Astrocyte of the spinal cord (primary cell): ENCODE measurements at regions not wholly inside any gene's neighbourhood (a gene's known extent, or its start where the extent isn't known, plus 50 kb on each side); places are given as distances from the start of the nearest gene placed in this dataset.

ENCODE experiments used
- DNase-seq: peaks from one replicate; pipeline ENCODE4 v3.0.0; 2011; ENCODE audit warnings: low read depth, low spot score
- H3K4me3 ChIP-seq: 2 replicates; pipeline ENCODE4 v1.5.1; 2011; ENCODE audit warnings: low read depth, mild to moderate bottlenecking, low read length, moderate library complexity
- CTCF ChIP-seq: IDR thresholded peaks from 2 replicates; pipeline ENCODE4 v1.5.1; 2012; ENCODE audit warnings: low read depth, mild to moderate bottlenecking, low read length, inconsistent platforms
- in situ Hi-C: cut with HindIII; loops from 2 replicates; pipeline ENCODE4 v1.10.0; 2017; ENCODE audit warnings: low sequenced_read_pairs

GRCh38 chr11:134679592-134679991 is 267.6 kb upstream of the B3GAT1 start:
- H3K4me3 ChIP-seq, result no peak overlapping the region
- TF ChIP-seq CTCF, result no peak
- no peak for DNase-seq
- in situ Hi-C loops, result no loop called here

GRCh38 chr11:134678744-134679143 is 266.7 kb upstream of the B3GAT1 start:
- H3K4me3 ChIP-seq, result no peak overlapping the region
- in situ Hi-C loops, result no loop called here
- DNase-seq, result no peak
- no peak for TF ChIP-seq CTCF

GRCh38 chr11:134677891-134678551 is 266.0 kb upstream of the B3GAT1 start:
- no peak for TF ChIP-seq CTCF
- in situ Hi-C loops, result no loop called here
- no peak overlapping the region for H3K4me3 ChIP-seq
- no peak for DNase-seq

GRCh38 chr11:134677397-134677822 is 265.4 kb upstream of the B3GAT1 start:
- H3K4me3 ChIP-seq, result no peak overlapping the region
- DNase-seq, result no peak
- in situ Hi-C loops, result no loop called here
- no peak for TF ChIP-seq CTCF

GRCh38 chr11:134676516-134677287 is 264.7 kb upstream of the B3GAT1 start:
- DNase-seq, result no peak
- H3K4me3 ChIP-seq, result no peak overlapping the region
- in situ Hi-C loops, result no loop called here
- no peak for TF ChIP-seq CTCF

- no peak for TF ChIP-seq CTCF
- no peak overlapping the region for H3K4me3 ChIP-seq
- DNase-seq, result no peak
- in situ Hi-C loops, result no loop called here
Measured at GRCh38 chr11:134675983-134676382, 263.9 kb upstream of the B3GAT1 start.
